ENCODE measurements at regions not wholly inside any gene's neighbourhood (a gene's known extent, or its start where the extent isn't known, plus 50 kb on each side); places are given as distances from the start of the nearest gene placed in this dataset.

GRCh38 chr15:69533522-69533921 lies 80.9 kb downstream of the RPLP1 start:
- DNase-seq (ENCODE audit: low read depth), result no peak

GRCh38 chr15:69535101-69535638 lies 82.6 kb downstream of the RPLP1 start:
- no peak for TF ChIP-seq CTCF (IDR thresholded peaks at IDR 0.05; ENCODE audit: insufficient read depth, low read length)
- H3K4me3 ChIP-seq (ENCODE audit: low read depth, low read length), result no peak overlapping the region
- DNase-seq (ENCODE audit: low read depth), result peak; percentile 60

More at GRCh38 chr15:69533522-69533921, 80.9 kb downstream of the RPLP1 start:
- TF ChIP-seq CTCF (IDR thresholded peaks at IDR 0.05; ENCODE audit: insufficient read depth, low read length), result no peak
- no peak overlapping the region for H3K4me3 ChIP-seq (ENCODE audit: low read depth, low read length)

- no peak for DNase-seq (ENCODE audit: low read depth)
- no peak overlapping the region for H3K4me3 ChIP-seq (ENCODE audit: low read depth, low read length)
- no peak for TF ChIP-seq CTCF (IDR thresholded peaks at IDR 0.05; ENCODE audit: insufficient read depth, low read length)
Measured at GRCh38 chr15:69535998-69536397, 83.4 kb downstream of the RPLP1 start.

GRCh38 chr15:69536726-69537512 lies 84.3 kb downstream of the RPLP1 start:
- TF ChIP-seq CTCF (IDR thresholded peaks at IDR 0.05; ENCODE audit: insufficient read depth, low read length), result no peak
- no peak overlapping the region for H3K4me3 ChIP-seq (ENCODE audit: low read depth, low read length)

GRCh38 chr15:69537901-69538300 lies 85.3 kb downstream of the RPLP1 start:
- no peak for DNase-seq (ENCODE audit: low read depth)
- no peak for TF ChIP-seq CTCF (IDR thresholded peaks at IDR 0.05; ENCODE audit: insufficient read depth, low read length)
- H3K4me3 ChIP-seq (ENCODE audit: low read depth, low read length), result no peak overlapping the region

More at GRCh38 chr15:69536726-69537512, 84.3 kb downstream of the RPLP1 start:
- DNase-seq (ENCODE audit: low read depth), result no peak

GRCh38 chr15:69538379-69538778 lies 85.8 kb downstream of the RPLP1 start:
- no peak overlapping the region for H3K4me3 ChIP-seq (ENCODE audit: low read depth, low read length)
- no peak for TF ChIP-seq CTCF (IDR thresholded peaks at IDR 0.05; ENCODE audit: insufficient read depth, low read length)
- no peak for DNase-seq (ENCODE audit: low read depth)
